IMR-90 (cell line): ENCODE measurements at regions not wholly inside any gene's neighbourhood (a gene's known extent, or its start where the extent isn't known, plus 50 kb on each side); places are given as distances from the start of the nearest gene placed in this dataset. TPM values are rescaled to one million over a fixed set of nuclear protein-coding genes. Genes with fewer than 3 reads are reported as not detected.

Experiments used
- microRNA-seq, 2 experiments: library from miRNA; stranded (forward) in 1 of 2; unstranded in 1 of 2; fragments of 10-50 nt in 1 of 2; fragments of <30 nt in 1 of 2; gene quantifications in 1 of 2; microRNA quantifications in 1 of 2; one replicate each; pipeline versions ENCODE3 to v1.1.0; 2013 to 2020; ENCODE audit not compliant: insufficient read depth in 1 of 2, insufficient read length in 1 of 2, unreplicated experiment in 1 of 2
- small RNA-seq, 5 experiments: library from RNA; depleted of rRNA; stranded (forward); fragments of <200 nt; gene quantifications; one replicate each; pipeline ENCODE3, GENCODE V24; 2012

Small RNAs in the stretch of these regions (microRNA-seq; reads per million reads assigned to microRNA genes)
- not detected for gene RN7SL35P (ENCODE audit: insufficient read depth, insufficient read length)
- gene SNRPBP1 (ENCODE audit: insufficient read depth, insufficient read length), result not detected

Small RNAs in the stretch of these regions (small RNA-seq; reads per million reads assigned to genes)
- gene RN7SL35P (0 reads per million in 5 experiments), gene SNRPBP1 (0 reads per million in 5 experiments)
